A549 (cell line): ENCODE measurements at regions not wholly inside any gene's neighbourhood (a gene's known extent, or its start where the extent isn't known, plus 50 kb on each side); places are given as distances from the start of the nearest gene placed in this dataset.

Experiments used
- BHLHE40 ChIP-seq: IDR thresholded peaks from 2 replicates; pipeline ENCODE4 v1.6.1; 2012; ENCODE audit warnings: low read depth, low read length, inconsistent platforms
- CHD2 ChIP-seq: fragments of 150-350 bp; IDR thresholded peaks from 2 replicates; pipeline ENCODE4 v1.6.1; 2014; ENCODE audit warnings: low read length; ENCODE audit not compliant: partially characterized antibody
- CTCF ChIP-seq: fragments of >200 bp; sonication (Bioruptor Twin); formaldehyde crosslinking; IDR thresholded peaks from 3 replicates; pipeline ENCODE4 v1.5.1; 2016
- EP300 ChIP-seq, 2 experiments: fragments of >200 bp; sonication (Bioruptor Twin); formaldehyde crosslinking; IDR thresholded peaks; 2 replicates in 1 of 2; 3 replicates in 1 of 2; pipeline ENCODE4 v1.6.1; 2016 to 2017
- JUN ChIP-seq, 2 experiments: fragments of >200 bp; sonication (Bioruptor Twin); formaldehyde crosslinking; IDR thresholded peaks; 2 replicates in 1 of 2; 3 replicates in 1 of 2; pipeline ENCODE4 v1.6.1; 2016 to 2017
- MAX ChIP-seq: IDR thresholded peaks from 2 replicates; pipeline ENCODE4 v1.6.1; 2012
- NFE2L2 ChIP-seq: fragments of 150-350 bp; conservative IDR thresholded peaks from 2 replicates; pipeline ENCODE4 v1.6.1; 2014; ENCODE audit warnings: low read length
- PHF8 ChIP-seq: fragments of 200-600 bp; sonication (generic); IDR thresholded peaks from 2 replicates; pipeline ENCODE4 v1.6.1; 2016; ENCODE audit warnings: low read depth, mild to moderate bottlenecking, antibody characterized with exemption, moderate library complexity, borderline replicate concordance
- POLR2A ChIP-seq: IDR thresholded peaks from 2 replicates; pipeline ENCODE4 v1.6.1; 2012; ENCODE audit warnings: mild to moderate bottlenecking, low read length
- POLR2AphosphoS2 ChIP-seq: conservative IDR thresholded peaks from 2 replicates; pipeline ENCODE4 v1.6.1; 2012; ENCODE audit warnings: low read length, improper control_type of control experiment, inconsistent platforms
- REST ChIP-seq: fragments of 200-600 bp; sonication (generic); IDR thresholded peaks from 2 replicates; pipeline ENCODE4 v1.6.1; 2016; ENCODE audit warnings: antibody characterized with exemption, mild to moderate bottlenecking, moderate library complexity
- RNF2 ChIP-seq: fragments of 200-600 bp; sonication (generic); IDR thresholded peaks from 2 replicates; pipeline ENCODE4 v1.6.1; 2016; ENCODE audit warnings: low read depth, mild to moderate bottlenecking, antibody characterized with exemption, moderate library complexity, borderline replicate concordance
- SREBF2 ChIP-seq: fragments of 450-650 bp; IDR thresholded peaks from 2 replicates; pipeline ENCODE4 v1.6.1; 2014; ENCODE audit warnings: mild to moderate bottlenecking, moderate library complexity

GRCh38 chr17:77489239-77489892 lies 348.6 kb downstream of the SEC14L1 start:
- no peak for TF ChIP-seq MAX
- no peak for TF ChIP-seq JUN (IDR thresholded peaks at IDR 0.05)
- no peak for TF ChIP-seq CHD2
- no peak for TF ChIP-seq PHF8
- no peak for TF ChIP-seq EP300 (IDR thresholded peaks at IDR 0.05)
- TF ChIP-seq CTCF: no peak
- no peak for TF ChIP-seq BHLHE40
- TF ChIP-seq POLR2A: no peak
- no peak for TF ChIP-seq POLR2AphosphoS2
- TF ChIP-seq REST: no peak
- TF ChIP-seq RNF2: no peak
- no peak for TF ChIP-seq SREBF2
- no peak for TF ChIP-seq NFE2L2
